Aorta (tissue), 5 donors: ENCODE measurements at regions not wholly inside any gene's neighbourhood (a gene's known extent, or its start where the extent isn't known, plus 50 kb on each side); places are given as distances from the start of the nearest gene placed in this dataset.

ENCODE experiments used
- ATAC-seq: fragments of 200-7000 bp; cut with Tn5 transposase; one replicate; pipeline ENCODE4 v1.9.1; 2022; ENCODE audit warnings: moderate library complexity; ENCODE audit not compliant: low FRiP score
- DNase-seq, 2 donors: peaks; one replicate each; pipeline ENCODE4 v3.0.0-alpha.2; 2020
- H3K27ac ChIP-seq, 2 donors: one replicate each; pipeline ENCODE4 v1.5.1; 2013; ENCODE audit warnings: low read length in 2 of 2, mild to moderate bottlenecking in 2 of 2, moderate library complexity in 2 of 2, control low read depth in 1 of 2, inconsistent platforms in 1 of 2, low read depth in 1 of 2
- H3K27me3 ChIP-seq, 2 donors: one replicate each; pipeline ENCODE4 v1.6.1; 2013; ENCODE audit warnings: control low read depth in 1 of 2, low read length in 1 of 2, mild to moderate bottlenecking in 1 of 2, moderate library complexity in 1 of 2; ENCODE audit not compliant: insufficient read depth in 2 of 2, control insufficient read depth in 1 of 2
- H3K36me3 ChIP-seq, 2 donors: one replicate each; pipeline ENCODE4 v1.6.1; 2013; ENCODE audit warnings: control low read depth in 1 of 2, low read length in 1 of 2, mild to moderate bottlenecking in 1 of 2; ENCODE audit not compliant: insufficient read depth in 2 of 2, control insufficient read depth in 1 of 2
- H3K4me1 ChIP-seq, 2 donors: one replicate each; pipeline ENCODE4 v1.6.1; 2013; ENCODE audit warnings: low read length in 2 of 2, control low read depth in 1 of 2, mild to moderate bottlenecking in 1 of 2, moderate library complexity in 1 of 2; ENCODE audit not compliant: insufficient read depth in 2 of 2, control insufficient read depth in 1 of 2
- H3K4me3 ChIP-seq, 2 donors: one replicate each; pipeline ENCODE4 v1.5.1; 2013; ENCODE audit warnings: low read length in 2 of 2, control low read depth in 1 of 2, mild to moderate bottlenecking in 1 of 2
- H3K9me3 ChIP-seq: one replicate; pipeline ENCODE4 v1.6.1; 2013; ENCODE audit warnings: mild to moderate bottlenecking, low read length; ENCODE audit not compliant: control insufficient read depth
- WGBS, 2 donors: extraction: QIAGEN DNeasy Blood & Tissue Kit; methylation state at CpG; one replicate each; pipeline ENCODE4 v1.1.7; 2013; 5-methylcytosine and 5-hydroxymethylcytosine counted together
- intact Hi-C, 2 donors: fragments of 100-400 bp; cut with DNase I; formaldehyde crosslinking; loops; one replicate each; pipeline versions ENCODE4 v1.14.2 to v1.15.0; 2022
- donor health status: healthy with polysubstance abuse.
- donor health status: Bipolar disorder and iron deficiency.
- donor health status: DM: no; HTN: no; CAD: no.
- donor health status: DM: no; HTN: no; CAD: no.
- donor health status: DM: yes; HTN: yes; CAD: no.

DNA sequence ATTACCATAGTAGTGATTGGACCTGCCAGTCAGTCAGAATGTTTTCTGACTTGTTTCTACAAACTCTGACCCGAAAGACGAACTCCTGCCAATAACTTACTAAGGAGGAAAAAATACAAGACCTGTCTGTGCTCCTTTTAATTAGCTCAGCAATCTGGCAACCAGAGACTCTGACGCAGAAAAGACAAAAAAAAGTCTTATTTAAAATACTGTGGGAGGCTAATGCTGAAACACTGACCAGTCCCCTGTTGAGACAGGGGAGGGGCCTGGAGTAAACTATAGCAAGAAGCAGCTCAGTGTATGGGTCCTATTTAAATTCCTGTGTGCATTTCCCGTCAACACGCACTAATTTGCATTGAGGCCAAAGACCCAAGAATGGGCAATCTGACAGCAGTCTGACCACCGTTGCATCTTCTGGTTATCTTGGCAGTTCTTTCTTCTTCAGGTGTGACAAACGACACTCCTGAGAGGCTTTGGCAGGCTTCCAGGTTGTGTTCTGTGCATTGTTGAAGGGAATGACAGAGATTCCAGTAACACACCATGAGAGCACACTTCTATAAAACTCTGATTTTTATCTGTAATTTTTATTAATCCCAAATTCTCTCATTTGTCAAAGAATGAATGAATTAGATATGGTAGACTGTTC, 1114.3 kb downstream of the IGSF11 start:
- H3K4me3 ChIP-seq: no peak overlapping the region
- intact Hi-C loops: no loop called here

DNA sequence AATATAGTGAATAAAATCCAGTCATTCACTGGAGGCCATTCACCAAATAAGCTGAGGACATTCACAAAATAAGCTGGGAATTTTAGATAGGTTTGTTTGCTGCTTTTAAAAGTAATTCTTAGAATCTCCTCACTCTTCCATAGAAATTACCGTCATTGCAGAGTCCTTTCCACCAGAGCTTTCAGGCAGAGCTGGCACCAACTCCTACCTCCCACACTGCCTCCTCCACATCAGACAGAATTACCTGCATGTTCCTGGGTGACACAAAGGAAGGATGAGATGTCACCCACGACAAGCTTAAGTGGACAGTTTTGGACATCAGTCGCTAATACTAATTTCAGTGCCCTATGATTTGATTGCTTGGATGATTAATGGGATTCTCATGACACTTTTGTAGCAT, 1113.2 kb downstream of the IGSF11 start:
- Histone ChIP-seq H3K4me1 (no peaks in the 10 kb centered on the region), H3K4me3 (no peak overlapping the region), H3K27ac (no peak overlapping the region), H3K27me3 (no peaks in the 10 kb centered on the region), H3K36me3 (no peaks in the 10 kb centered on the region), H3K9me3 (no peaks in the 10 kb centered on the region)
- ATAC-seq (no peak), DNase-seq (no peak)
- intact Hi-C loops: no loop called here
- 80 to 82% methylated on average over 3 of the region's 3 CpGs for WGBS, 2 donors

More for the DNA sequence above, 1114.3 kb downstream of the IGSF11 start:
- Histone ChIP-seq H3K27ac (no peak overlapping the region), H3K9me3 (no peaks in the 10 kb centered on the region), H3K27me3 (peaks cover 0 to 1% of the 10 kb centered on the region in 2 donors), H3K36me3 (no peaks in the 10 kb centered on the region), H3K4me1 (no peaks in the 10 kb centered on the region)
- ATAC-seq (no peak), DNase-seq (no peak)
- 40 to 42% methylated on average over 7 of the region's 7 CpGs for WGBS, 2 donors

DNA sequence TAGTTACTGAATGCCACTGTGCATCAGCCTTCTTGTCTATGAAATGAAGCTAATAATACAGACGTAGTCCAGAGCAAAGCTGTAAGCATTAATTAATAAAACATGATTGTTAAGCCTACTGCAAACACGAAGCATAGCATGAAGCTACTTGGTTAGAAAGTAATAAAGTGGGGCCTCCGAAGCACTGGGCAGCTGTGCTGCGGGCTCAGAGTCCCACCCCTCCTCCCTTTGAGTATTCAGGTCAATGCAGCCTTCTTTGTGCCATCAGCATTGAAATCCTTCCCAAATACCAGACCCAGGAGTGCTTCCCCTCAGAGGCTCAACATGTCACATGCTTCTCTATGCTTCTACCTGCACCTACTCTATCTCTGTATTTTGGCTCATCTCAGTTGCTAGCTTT, 1112.6 kb downstream of the IGSF11 start:
- H3K27me3 ChIP-seq: no peaks in the 10 kb centered on the region
- no peak overlapping the region for H3K27ac ChIP-seq
- DNase-seq: no peak
- H3K36me3 ChIP-seq: no peaks in the 10 kb centered on the region
- H3K4me3 ChIP-seq: no peak overlapping the region
- no peaks in the 10 kb centered on the region for H3K4me1 ChIP-seq
- ATAC-seq: no peak
- H3K9me3 ChIP-seq: no peaks in the 10 kb centered on the region
- 79 to 81% methylated on average over 4 of the region's 4 CpGs for WGBS, 2 donors
- intact Hi-C loops: no loop called here

DNA sequence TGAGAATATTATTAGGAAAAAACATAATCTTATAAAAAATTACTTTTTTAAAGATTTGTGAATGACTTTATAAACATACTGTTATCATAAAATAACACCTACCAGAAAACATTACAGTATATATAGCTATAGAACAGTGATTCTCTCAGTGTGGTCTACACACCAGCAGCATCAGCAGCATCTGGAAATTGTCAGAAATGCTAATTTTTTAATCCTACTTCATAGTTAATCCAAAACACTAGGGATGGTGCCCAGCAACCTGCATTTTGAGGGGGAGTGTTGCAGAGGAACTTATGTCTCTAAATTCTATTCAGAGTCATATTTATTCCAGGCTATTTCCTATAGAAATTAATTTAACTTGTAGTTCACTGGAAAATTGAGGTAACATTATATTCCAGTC, 1107.8 kb downstream of the IGSF11 start:
- intact Hi-C loops: no loop called here
- Histone ChIP-seq H3K27ac (no peak overlapping the region), H3K27me3 (no peaks in the 10 kb centered on the region), H3K4me3 (no peak overlapping the region), H3K36me3 (no peaks in the 10 kb centered on the region), H3K9me3 (no peaks in the 10 kb centered on the region), H3K4me1 (no peaks in the 10 kb centered on the region)
- no peak for ATAC-seq
- DNase-seq: no peak

DNA sequence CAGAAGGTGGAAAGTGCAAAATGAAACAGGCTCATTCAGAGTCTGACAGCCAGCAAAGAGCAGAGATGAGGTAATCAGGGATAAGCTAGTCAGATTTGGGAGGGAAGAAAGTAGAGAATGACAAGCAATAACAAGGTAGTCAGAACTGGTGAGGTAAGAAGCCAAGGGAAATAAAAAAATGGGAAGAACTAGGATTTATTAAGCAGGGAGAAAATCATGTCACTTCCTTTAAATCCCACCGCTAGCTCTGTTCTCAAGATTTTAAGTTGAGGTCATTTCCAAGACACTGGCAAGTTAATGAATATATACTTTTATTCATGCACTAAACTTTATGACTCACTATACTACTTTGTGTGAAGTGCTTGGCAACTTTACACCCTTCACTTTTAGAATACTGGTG, 1106.8 kb downstream of the IGSF11 start:
- H3K36me3 ChIP-seq: no peaks in the 10 kb centered on the region
- H3K27me3 ChIP-seq: no peaks in the 10 kb centered on the region
- no peak overlapping the region for H3K27ac ChIP-seq
- WGBS, 2 donors: 57 to 61% methylated on average over 1 of the region's 1 CpG
- no peaks in the 10 kb centered on the region for H3K4me1 ChIP-seq
- ATAC-seq (no peak), DNase-seq (no peak)
- H3K4me3 ChIP-seq: no peak overlapping the region
- intact Hi-C loops: no loop called here
- no peaks in the 10 kb centered on the region for H3K9me3 ChIP-seq

DNA sequence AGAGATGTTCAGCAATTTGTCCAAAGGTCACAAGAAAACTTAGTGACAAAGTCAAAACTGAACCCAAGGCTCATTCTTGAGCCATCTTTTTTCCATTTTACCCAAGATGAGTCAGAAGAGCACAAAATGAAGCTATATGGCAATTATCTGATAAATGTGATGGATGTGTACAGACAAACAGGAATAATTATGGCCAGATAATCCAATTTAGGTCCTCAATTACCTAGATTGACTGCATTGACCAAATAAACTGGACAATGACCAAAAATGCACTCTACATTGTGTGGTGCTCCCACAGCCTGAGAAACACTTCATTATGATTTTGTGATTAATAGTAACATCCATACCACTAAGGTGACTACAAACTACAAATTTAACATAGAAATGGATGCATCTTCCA, 1105.8 kb downstream of the IGSF11 start:
- Histone ChIP-seq H3K4me1 (no peaks in the 10 kb centered on the region), H3K27ac (no peak overlapping the region), H3K9me3 (no peaks in the 10 kb centered on the region), H3K27me3 (no peaks in the 10 kb centered on the region), H3K4me3 (no peak overlapping the region), H3K36me3 (no peaks in the 10 kb centered on the region)
- ATAC-seq (no peak), DNase-seq (no peak)
- intact Hi-C loops: no loop called here

DNA sequence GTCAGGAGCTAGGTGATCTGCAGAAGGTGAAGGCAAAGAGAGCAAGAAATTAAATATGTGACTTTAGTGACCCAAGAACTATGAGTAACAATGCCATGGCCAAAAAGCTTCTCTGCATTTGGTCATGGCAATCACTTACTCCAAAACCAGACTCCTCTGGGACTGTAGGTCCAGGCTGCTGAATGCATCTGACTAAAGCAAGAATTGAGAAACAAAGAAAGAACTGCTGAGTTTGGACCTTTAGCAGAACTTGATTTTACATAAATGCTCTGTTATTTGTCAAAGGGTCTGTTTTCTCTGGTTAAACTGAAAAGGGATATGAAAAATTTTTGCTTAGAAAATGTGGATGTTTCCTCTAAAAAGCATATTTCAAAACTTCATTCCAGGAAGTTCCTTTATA, 1102.2 kb downstream of the IGSF11 start:
- peaks cover 2% of the 10 kb centered on the region for H3K9me3 ChIP-seq
- H3K36me3 ChIP-seq: no peaks in the 10 kb centered on the region
- intact Hi-C loops: no loop called here
- H3K4me3 ChIP-seq: no peak overlapping the region
- H3K27ac ChIP-seq: no peak overlapping the region
- no peak for ATAC-seq
- H3K27me3 ChIP-seq: no peaks in the 10 kb centered on the region
- no peaks in the 10 kb centered on the region for H3K4me1 ChIP-seq
- no peak for DNase-seq

DNA sequence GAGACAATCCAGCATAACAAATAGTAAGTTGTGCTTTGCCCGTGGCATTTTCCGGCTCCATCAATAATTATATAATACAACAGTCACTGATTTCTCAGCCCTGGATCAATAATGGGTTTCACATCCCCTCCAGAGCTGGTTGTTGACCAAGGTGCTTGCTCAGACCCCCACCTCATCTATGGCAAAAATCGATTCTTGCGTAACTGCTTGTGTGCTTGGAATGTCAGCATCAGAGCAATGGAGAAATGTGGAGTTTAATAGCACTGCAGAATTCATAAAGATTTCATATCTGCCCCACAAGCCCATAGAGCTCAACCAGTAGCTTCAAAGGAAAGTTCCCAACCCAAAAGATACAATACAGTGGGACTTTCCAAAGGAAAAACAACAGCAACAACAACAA, 1098.5 kb downstream of the IGSF11 start:
- no peak for DNase-seq
- peaks cover 2% of the 10 kb centered on the region for H3K9me3 ChIP-seq
- 87 to 89% methylated on average over 4 of the region's 4 CpGs for WGBS, 2 donors
- no peak overlapping the region for H3K27ac ChIP-seq
- no peaks in the 10 kb centered on the region for H3K4me1 ChIP-seq
- ATAC-seq: no peak
- no peaks in the 10 kb centered on the region for H3K36me3 ChIP-seq
- no peaks in the 10 kb centered on the region for H3K27me3 ChIP-seq
- intact Hi-C loops: no loop called here
- no peak overlapping the region for H3K4me3 ChIP-seq

DNA sequence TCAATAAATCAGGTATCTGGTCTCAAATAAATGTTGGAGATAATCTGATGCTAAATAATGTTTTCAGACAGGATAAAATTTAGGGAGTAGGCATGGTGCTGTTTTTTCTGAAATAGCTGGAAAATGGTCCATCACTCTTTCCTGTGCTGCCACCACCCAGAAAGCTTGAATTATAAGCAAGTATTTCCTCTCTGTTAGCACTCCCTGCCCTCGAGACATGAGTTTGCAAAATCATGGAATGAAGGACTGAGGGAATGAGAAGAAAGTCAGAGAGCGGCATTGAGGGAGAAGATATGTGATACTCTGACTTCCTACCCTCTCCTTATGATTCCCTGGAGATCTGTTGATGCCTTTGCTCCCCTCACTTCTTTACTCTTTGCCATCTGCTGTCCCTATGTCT, 1095.7 kb downstream of the IGSF11 start:
- intact Hi-C loops: no loop called here
- DNase-seq (no peak), ATAC-seq (no peak)
- Histone ChIP-seq H3K27me3 (no peaks in the 10 kb centered on the region), H3K4me1 (no peaks in the 10 kb centered on the region), H3K4me3 (no peak overlapping the region), H3K9me3 (peaks cover 2% of the 10 kb centered on the region), H3K27ac (no peak overlapping the region), H3K36me3 (no peaks in the 10 kb centered on the region)
- WGBS, 2 donors: 44 to 61% methylated on average over 2 of the region's 2 CpGs
